ENCODE measurements at regions not wholly inside any gene's neighbourhood (a gene's known extent, or its start where the extent isn't known, plus 50 kb on each side); places are given as distances from the start of the nearest gene placed in this dataset.

DNA sequence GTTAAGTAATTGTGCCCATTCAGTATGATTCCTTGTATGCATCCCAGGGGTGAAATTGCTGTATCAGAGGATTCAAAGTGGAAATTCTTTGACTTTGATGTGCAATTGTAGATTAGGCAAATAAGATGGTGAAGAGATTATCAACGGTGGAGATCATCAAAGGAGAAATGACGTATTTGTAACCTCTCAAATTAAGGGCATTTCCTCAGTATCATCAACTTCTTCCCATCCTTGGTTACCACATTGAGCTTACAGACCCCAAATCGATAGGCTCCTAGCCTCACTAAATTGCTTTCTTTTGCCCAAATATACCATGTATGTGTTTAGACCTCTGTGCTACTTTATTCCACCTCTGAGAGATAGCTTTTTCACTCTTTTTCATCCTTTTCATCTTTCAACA, 213.1 kb upstream of the ZFP64 start (continued):
- TF ChIP-seq, protein P1, sequence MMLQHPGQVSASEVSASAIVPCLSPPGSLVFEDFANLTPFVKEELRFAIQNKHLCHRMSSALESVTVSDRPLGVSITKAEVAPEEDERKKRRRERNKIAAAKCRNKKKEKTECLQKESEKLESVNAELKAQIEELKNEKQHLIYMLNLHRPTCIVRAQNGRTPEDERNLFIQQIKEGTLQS (IDR thresholded peaks at IDR 0.05; ENCODE audit: insufficient read depth, low read depth, low read length) = no peak
- TF ChIP-seq PHF8 (conservative IDR thresholded peaks at IDR 0.05; ENCODE audit: low read depth, low read length) = no peak
- TF ChIP-seq EZH2 (IDR thresholded peaks at IDR 0.05; ENCODE audit: low read depth, low read length, severe bottlenecking) = no peak

Data from H1 (cell line).